Fibroblast of lung (primary cell): ENCODE measurements at regions not wholly inside any gene's neighbourhood (a gene's known extent, or its start where the extent isn't known, plus 50 kb on each side); places are given as distances from the start of the nearest gene placed in this dataset.

Experiments used
- DNase-seq, 2 donors: peaks; one replicate each; pipeline versions ENCODE4 v3.0.0 to v3.0.0-alpha.2; 2010; ENCODE audit warnings: low read depth in 2 of 2
- H2AFZ ChIP-seq: 2 replicates; pipeline ENCODE4 v1.5.1; 2012; ENCODE audit warnings: low read length, control low read depth, inconsistent platforms
- H3K27ac ChIP-seq: 2 replicates; pipeline ENCODE4 v1.5.1; 2011; ENCODE audit warnings: low read length, control low read depth; ENCODE audit not compliant: insufficient read depth
- H3K27me3 ChIP-seq: 2 replicates; pipeline ENCODE4 v1.5.1; 2011; ENCODE audit warnings: mild to moderate bottlenecking, low read length; ENCODE audit not compliant: control insufficient read depth, insufficient read depth
- H3K36me3 ChIP-seq: 2 replicates; pipeline ENCODE4 v1.5.1; 2011; ENCODE audit warnings: low read length; ENCODE audit not compliant: control insufficient read depth, insufficient read depth
- H3K4me1 ChIP-seq: 2 replicates; pipeline ENCODE4 v1.5.1; 2011; ENCODE audit warnings: low read length; ENCODE audit not compliant: control insufficient read depth, insufficient read depth; ENCODE audit errors: extremely low read depth
- H3K4me2 ChIP-seq: 2 replicates; pipeline ENCODE4 v1.5.1; 2011; ENCODE audit warnings: low read length, control low read depth; ENCODE audit not compliant: insufficient read depth; ENCODE audit errors: extremely low read depth
- H3K4me3 ChIP-seq, 4 experiments: fragments of 200-600 bp in 1 of 4; sonication (generic) in 1 of 4; replicated peaks in 1 of 4; 2 replicates each; pipeline ENCODE4 v1.5.1; 2011 to 2016; ENCODE audit warnings: low read length in 4 of 4, low read depth in 3 of 4, mild to moderate bottlenecking in 3 of 4, control low read depth in 2 of 4, inconsistent platforms in 1 of 4, mixed read lengths in 1 of 4; ENCODE audit not compliant: insufficient read depth in 1 of 4; ENCODE audit errors: control extremely low read depth in 1 of 4
- H3K79me2 ChIP-seq: 2 replicates; pipeline ENCODE4 v1.5.1; 2012; ENCODE audit warnings: mild to moderate bottlenecking, low read length, inconsistent platforms; ENCODE audit not compliant: control insufficient read depth, insufficient read depth
- H3K9ac ChIP-seq: 2 replicates; pipeline ENCODE4 v1.5.1; 2011; ENCODE audit warnings: mild to moderate bottlenecking, low read length, control low read depth; ENCODE audit not compliant: insufficient read depth
- H3K9me3 ChIP-seq: 2 replicates; pipeline ENCODE4 v1.5.1; 2012; ENCODE audit warnings: low read depth, low read length; ENCODE audit not compliant: control insufficient read depth, insufficient read depth
- H4K20me1 ChIP-seq: 2 replicates; pipeline ENCODE4 v1.5.1; 2011; ENCODE audit warnings: low read length; ENCODE audit not compliant: control insufficient read depth, insufficient read depth; ENCODE audit errors: extremely low read depth
- EZH2 ChIP-seq: IDR thresholded peaks from 2 replicates; pipeline ENCODE4 v1.5.1; 2012; ENCODE audit warnings: low read length, control low read depth, mild to moderate bottlenecking; ENCODE audit errors: missing control alignments
- TF ChIP-seq, protein P1 (sequence below), 2 donors: IDR thresholded peaks in 1 of 2; conservative IDR thresholded peaks in 1 of 2; 1 replicate in 1 of 2; 2 replicates in 1 of 2; pipeline ENCODE4 v1.5.1; 2011 to 2012; ENCODE audit warnings: low read length in 2 of 2, control low read depth in 1 of 2, inconsistent platforms in 1 of 2, low read depth in 1 of 2, mild to moderate bottlenecking in 1 of 2

DNA sequence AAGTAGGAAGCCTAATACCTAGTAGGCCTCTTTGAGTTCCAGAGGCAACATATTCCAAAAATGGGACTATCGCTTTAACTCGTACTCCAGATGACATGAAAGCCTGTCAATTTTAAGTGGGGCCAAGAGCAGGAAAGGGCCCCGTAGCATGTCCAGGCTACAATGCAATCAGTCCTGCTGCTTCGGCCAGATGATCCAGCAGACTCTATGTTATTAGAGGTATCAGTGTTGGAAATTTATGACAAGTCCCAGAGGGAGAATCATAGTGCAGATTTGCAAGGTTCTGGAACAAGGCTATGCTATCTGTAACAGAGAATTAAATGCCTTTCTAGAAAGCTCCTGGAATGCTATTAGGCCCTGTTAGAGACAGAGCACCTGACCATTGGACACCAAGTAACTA lies 56.7 kb upstream of the SRP9 start:
- no peak overlapping the region for H3K27ac ChIP-seq
- H3K4me1 ChIP-seq: no peaks in the 10 kb centered on the region
- no peaks in the 10 kb centered on the region for H4K20me1 ChIP-seq
- H3K79me2 ChIP-seq: no peaks in the 10 kb centered on the region
- H3K27me3 ChIP-seq: no peaks in the 10 kb centered on the region
- DNase-seq: no peak
- H3K9ac ChIP-seq: no peak overlapping the region
- no peak for TF ChIP-seq EZH2
- TF ChIP-seq, protein P1, sequence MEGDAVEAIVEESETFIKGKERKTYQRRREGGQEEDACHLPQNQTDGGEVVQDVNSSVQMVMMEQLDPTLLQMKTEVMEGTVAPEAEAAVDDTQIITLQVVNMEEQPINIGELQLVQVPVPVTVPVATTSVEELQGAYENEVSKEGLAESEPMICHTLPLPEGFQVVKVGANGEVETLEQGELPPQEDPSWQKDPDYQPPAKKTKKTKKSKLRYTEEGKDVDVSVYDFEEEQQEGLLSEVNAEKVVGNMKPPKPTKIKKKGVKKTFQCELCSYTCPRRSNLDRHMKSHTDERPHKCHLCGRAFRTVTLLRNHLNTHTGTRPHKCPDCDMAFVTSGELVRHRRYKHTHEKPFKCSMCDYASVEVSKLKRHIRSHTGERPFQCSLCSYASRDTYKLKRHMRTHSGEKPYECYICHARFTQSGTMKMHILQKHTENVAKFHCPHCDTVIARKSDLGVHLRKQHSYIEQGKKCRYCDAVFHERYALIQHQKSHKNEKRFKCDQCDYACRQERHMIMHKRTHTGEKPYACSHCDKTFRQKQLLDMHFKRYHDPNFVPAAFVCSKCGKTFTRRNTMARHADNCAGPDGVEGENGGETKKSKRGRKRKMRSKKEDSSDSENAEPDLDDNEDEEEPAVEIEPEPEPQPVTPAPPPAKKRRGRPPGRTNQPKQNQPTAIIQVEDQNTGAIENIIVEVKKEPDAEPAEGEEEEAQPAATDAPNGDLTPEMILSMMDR (conservative IDR thresholded peaks at IDR 0.05 in 1 of 2, IDR thresholded peaks at IDR 0.05 in 1 of 2; ENCODE audit: low read depth in 1 of 2, low read length in 2 of 2): no peak
- no peaks in the 10 kb centered on the region for H3K9me3 ChIP-seq
- H3K4me3 ChIP-seq: no peak overlapping the region
- H2AFZ ChIP-seq: no peak overlapping the region
- H3K4me2 ChIP-seq: no peak overlapping the region
- H3K36me3 ChIP-seq: no peaks in the 10 kb centered on the region

DNA sequence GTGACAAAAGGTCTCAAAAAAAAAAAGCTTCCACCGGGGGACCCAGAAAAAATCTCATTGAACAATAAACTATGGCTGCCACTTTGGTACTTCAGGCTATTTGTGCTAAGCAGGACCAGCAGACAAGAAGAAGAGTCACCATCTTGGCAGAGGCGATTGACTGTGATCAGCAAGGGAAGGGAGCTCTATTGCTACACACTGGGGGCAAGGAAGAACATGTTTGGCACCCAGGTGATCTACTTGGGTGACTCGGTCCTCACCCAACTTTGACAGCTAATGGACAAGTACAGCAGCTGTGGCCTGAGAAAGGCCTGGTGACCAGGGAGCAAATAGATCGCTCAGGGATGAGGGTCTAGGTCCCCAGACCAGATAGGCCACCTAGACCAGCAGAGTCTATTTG lies 53.4 kb upstream of the SRP9 start:
- Histone ChIP-seq H4K20me1 (no peaks in the 10 kb centered on the region), H3K36me3 (no peaks in the 10 kb centered on the region), H3K27ac (no peak overlapping the region), H3K27me3 (no peaks in the 10 kb centered on the region), H3K9me3 (no peaks in the 10 kb centered on the region), H3K4me3 (no peak overlapping the region), H3K4me2 (no peak overlapping the region), H2AFZ (no peak overlapping the region), H3K79me2 (no peaks in the 10 kb centered on the region), H3K9ac (no peak overlapping the region), H3K4me1 (no peaks in the 10 kb centered on the region)
- DNase-seq: no peak
- TF ChIP-seq, protein P1 (conservative IDR thresholded peaks at IDR 0.05 in 1 of 2, IDR thresholded peaks at IDR 0.05 in 1 of 2; ENCODE audit: low read depth in 1 of 2, low read length in 2 of 2): no peak
- TF ChIP-seq EZH2: no peak
